ENCODE measurements at regions not wholly inside any gene's neighbourhood (a gene's known extent, or its start where the extent isn't known, plus 50 kb on each side); places are given as distances from the start of the nearest gene placed in this dataset.

DNA sequence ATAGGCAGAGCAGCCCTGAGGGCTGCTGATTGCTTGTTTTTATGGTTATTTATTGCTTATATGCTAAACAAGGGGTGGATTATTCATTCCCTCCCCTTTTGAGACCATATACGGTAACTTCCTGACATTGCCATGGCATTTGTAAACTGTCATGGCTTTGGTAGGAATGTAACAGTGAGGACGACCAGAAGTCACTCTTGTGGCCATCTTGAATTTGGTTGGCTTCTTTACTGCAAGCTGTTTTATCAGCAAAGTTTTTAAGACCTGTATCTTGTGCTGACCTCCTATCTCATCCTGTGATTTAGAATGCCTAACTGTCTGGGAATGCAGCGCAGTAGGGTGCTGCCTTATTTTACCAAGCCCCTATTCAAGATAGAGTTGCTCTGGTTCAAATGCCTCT, 531.8 kb upstream of the PRMT6 start:
- Mint-ChIP-seq H3K36me3 (no peaks in the 10 kb centered on the region), H3K27ac (no peak overlapping the region), H3K4me3 (no peak overlapping the region), H3K4me1 (no peaks in the 10 kb centered on the region), H3K27me3 (ENCODE audit: low read depth in 3 of 3) (no peaks in the 10 kb centered on the region), H3K9me3 (peaks cover 0 to 7% (median 2%) of the 10 kb centered on the region in 7 donors)
- H3K4me1 ChIP-seq (ENCODE audit: control insufficient read depth in 1 of 2, insufficient read depth in 2 of 2, low read length in 2 of 2): no peaks in the 10 kb centered on the region
- DNase-seq: no peak
- no peaks in the 10 kb centered on the region for H3K36me3 ChIP-seq (replicated peaks in 1 of 2; ENCODE audit: control insufficient read depth in 1 of 2, insufficient read depth in 2 of 2, low read length in 2 of 2)
- no peak overlapping the region for H3K9ac ChIP-seq (ENCODE audit: insufficient read depth, low read length, poor library complexity, severe bottlenecking)
- no peak overlapping the region for H3K4me3 ChIP-seq (replicated peaks in 1 of 3; ENCODE audit: low read depth in 2 of 3, low read length in 3 of 3)
- no peaks in the 10 kb centered on the region for H3K9me3 ChIP-seq (replicated peaks in 1 of 2; ENCODE audit: control insufficient read depth in 1 of 2, insufficient read depth in 1 of 2, low read length in 2 of 2)
- no peak overlapping the region for H3K4me2 ChIP-seq (replicated peaks; ENCODE audit: extremely low read depth, low read length, poor library complexity, severe bottlenecking)
- H3K79me2 ChIP-seq (ENCODE audit: insufficient read depth, low read length): no peaks in the 10 kb centered on the region
- no peaks in the 10 kb centered on the region for H4K20me1 ChIP-seq (ENCODE audit: insufficient read depth, low read length)
- TF ChIP-seq, protein P1, sequence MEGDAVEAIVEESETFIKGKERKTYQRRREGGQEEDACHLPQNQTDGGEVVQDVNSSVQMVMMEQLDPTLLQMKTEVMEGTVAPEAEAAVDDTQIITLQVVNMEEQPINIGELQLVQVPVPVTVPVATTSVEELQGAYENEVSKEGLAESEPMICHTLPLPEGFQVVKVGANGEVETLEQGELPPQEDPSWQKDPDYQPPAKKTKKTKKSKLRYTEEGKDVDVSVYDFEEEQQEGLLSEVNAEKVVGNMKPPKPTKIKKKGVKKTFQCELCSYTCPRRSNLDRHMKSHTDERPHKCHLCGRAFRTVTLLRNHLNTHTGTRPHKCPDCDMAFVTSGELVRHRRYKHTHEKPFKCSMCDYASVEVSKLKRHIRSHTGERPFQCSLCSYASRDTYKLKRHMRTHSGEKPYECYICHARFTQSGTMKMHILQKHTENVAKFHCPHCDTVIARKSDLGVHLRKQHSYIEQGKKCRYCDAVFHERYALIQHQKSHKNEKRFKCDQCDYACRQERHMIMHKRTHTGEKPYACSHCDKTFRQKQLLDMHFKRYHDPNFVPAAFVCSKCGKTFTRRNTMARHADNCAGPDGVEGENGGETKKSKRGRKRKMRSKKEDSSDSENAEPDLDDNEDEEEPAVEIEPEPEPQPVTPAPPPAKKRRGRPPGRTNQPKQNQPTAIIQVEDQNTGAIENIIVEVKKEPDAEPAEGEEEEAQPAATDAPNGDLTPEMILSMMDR (IDR thresholded peaks at IDR 0.05): no peak
- no peak overlapping the region for H3K27ac ChIP-seq (ENCODE audit: low read depth in 1 of 2, low read length in 2 of 2)
- no peak overlapping the region for H2AFZ ChIP-seq (ENCODE audit: insufficient read depth, low read depth, low read length, poor library complexity, severe bottlenecking)
- intact Hi-C loops (cut with micrococcal nuclease): no loop called here
- no peaks in the 10 kb centered on the region for H3K27me3 ChIP-seq (ENCODE audit: control insufficient read depth in 2 of 2, insufficient read depth in 2 of 2, low read length in 2 of 2)
- 83% methylated on average over 2 of the region's 3 CpGs for WGBS (ENCODE audit: insufficient coverage)

DNA sequence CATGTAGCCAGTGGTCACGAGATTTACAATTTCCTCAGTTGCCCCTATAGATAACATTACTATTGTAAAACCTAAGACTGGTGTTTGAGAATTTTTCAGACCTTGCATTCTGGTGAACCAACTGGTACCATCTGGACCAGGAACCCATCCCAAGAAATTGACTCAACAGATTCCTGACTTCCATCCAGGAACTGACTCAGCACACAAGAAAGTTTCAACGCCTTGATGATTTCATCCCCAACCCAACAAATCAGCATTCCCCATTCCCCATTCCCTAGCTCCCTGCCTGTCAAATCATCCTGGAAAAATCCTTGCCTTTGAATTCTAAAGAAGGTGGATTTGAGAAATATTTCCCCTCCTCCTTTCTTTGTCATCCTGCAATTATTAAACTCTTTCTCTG, 529.8 kb upstream of the PRMT6 start:
- Histone ChIP-seq H3K4me3 (replicated peaks in 1 of 3; ENCODE audit: low read depth in 2 of 3, low read length in 3 of 3) (no peak overlapping the region), H3K36me3 (replicated peaks in 1 of 2; ENCODE audit: control insufficient read depth in 1 of 2, insufficient read depth in 2 of 2, low read length in 2 of 2) (no peaks in the 10 kb centered on the region), H3K27me3 (ENCODE audit: control insufficient read depth in 2 of 2, insufficient read depth in 2 of 2, low read length in 2 of 2) (no peaks in the 10 kb centered on the region), H4K20me1 (ENCODE audit: insufficient read depth, low read length) (no peaks in the 10 kb centered on the region), H3K4me1 (ENCODE audit: control insufficient read depth in 1 of 2, insufficient read depth in 2 of 2, low read length in 2 of 2) (no peaks in the 10 kb centered on the region), H2AFZ (ENCODE audit: insufficient read depth, low read depth, low read length, poor library complexity, severe bottlenecking) (no peak overlapping the region), H3K9me3 (replicated peaks in 1 of 2; ENCODE audit: control insufficient read depth in 1 of 2, insufficient read depth in 1 of 2, low read length in 2 of 2) (no peaks in the 10 kb centered on the region), H3K4me2 (replicated peaks; ENCODE audit: extremely low read depth, low read length, poor library complexity, severe bottlenecking) (no peak overlapping the region), H3K9ac (ENCODE audit: insufficient read depth, low read length, poor library complexity, severe bottlenecking) (no peak overlapping the region), H3K27ac (ENCODE audit: low read depth in 1 of 2, low read length in 2 of 2) (no peak overlapping the region), H3K79me2 (ENCODE audit: insufficient read depth, low read length) (no peaks in the 10 kb centered on the region)
- TF ChIP-seq, protein P1 (IDR thresholded peaks at IDR 0.05): no peak
- Mint-ChIP-seq H3K9me3 (peaks cover 0 to 8% (median 2%) of the 10 kb centered on the region in 7 donors), H3K4me1 (no peaks in the 10 kb centered on the region), H3K27me3 (ENCODE audit: low read depth in 3 of 3) (no peaks in the 10 kb centered on the region), H3K36me3 (no peaks in the 10 kb centered on the region), H3K27ac (no peak overlapping the region), H3K4me3 (no peak overlapping the region)
- 83% methylated on average over 1 of the region's 2 CpGs for WGBS (ENCODE audit: insufficient coverage)
- intact Hi-C loops (cut with micrococcal nuclease): no loop called here
- no peak for DNase-seq
